ENCODE measurements at regions not wholly inside any gene's neighbourhood (a gene's known extent, or its start where the extent isn't known, plus 50 kb on each side); places are given as distances from the start of the nearest gene placed in this dataset.
"Not testable (repeated sequence)": the region's sequence is repeated elsewhere in the genome, so short reads cannot be mapped to it uniquely, and the experiment has no call there.

- Histone ChIP-seq H3K4me3 (ENCODE audit: insufficient read depth, low read depth, low read length) (no peak overlapping the region), H3K27me3 (ENCODE audit: control insufficient read depth, insufficient read depth, low read length) (no peaks in the 10 kb centered on the region), H3K36me3 (replicated peaks; ENCODE audit: control insufficient read depth, insufficient read depth, low read length) (no peaks in the 10 kb centered on the region)
- no peak for DNase-seq
Observed at GRCh38 chr14:106694638-106695393, 1168.4 kb downstream of the TMEM121 start.

GRCh38 chr14:106698620-106699267, 1172.4 kb downstream of the TMEM121 start:
- not testable (repeated sequence) for H3K36me3 ChIP-seq (replicated peaks; ENCODE audit: control insufficient read depth, insufficient read depth, low read length); H3K4me3 ChIP-seq (ENCODE audit: insufficient read depth, low read depth, low read length); DNase-seq; H3K27me3 ChIP-seq (ENCODE audit: control insufficient read depth, insufficient read depth, low read length)

GRCh38 chr14:106703651-106704050, 1177.3 kb downstream of the TMEM121 start:
- H3K4me3 ChIP-seq (ENCODE audit: insufficient read depth, low read depth, low read length); H3K27me3 ChIP-seq (ENCODE audit: control insufficient read depth, insufficient read depth, low read length); H3K36me3 ChIP-seq (replicated peaks; ENCODE audit: control insufficient read depth, insufficient read depth, low read length); DNase-seq: not testable (repeated sequence)

- H3K36me3 ChIP-seq (replicated peaks; ENCODE audit: control insufficient read depth, insufficient read depth, low read length); DNase-seq; H3K27me3 ChIP-seq (ENCODE audit: control insufficient read depth, insufficient read depth, low read length); H3K4me3 ChIP-seq (ENCODE audit: insufficient read depth, low read depth, low read length): not testable (repeated sequence)
Observed at GRCh38 chr14:106706488-106706887, 1180.1 kb downstream of the TMEM121 start.

- H3K4me3 ChIP-seq (ENCODE audit: insufficient read depth, low read depth, low read length); H3K36me3 ChIP-seq (replicated peaks; ENCODE audit: control insufficient read depth, insufficient read depth, low read length); DNase-seq; H3K27me3 ChIP-seq (ENCODE audit: control insufficient read depth, insufficient read depth, low read length): not testable (repeated sequence)
Observed at GRCh38 chr14:106710187-106710586, 1183.8 kb downstream of the TMEM121 start.

- H3K27me3 ChIP-seq (ENCODE audit: control insufficient read depth, insufficient read depth, low read length); H3K36me3 ChIP-seq (replicated peaks; ENCODE audit: control insufficient read depth, insufficient read depth, low read length); H3K4me3 ChIP-seq (ENCODE audit: insufficient read depth, low read depth, low read length); DNase-seq: not testable (repeated sequence)
Observed at GRCh38 chr14:106712513-106712912, 1186.1 kb downstream of the TMEM121 start.

GRCh38 chr14:106714446-106715428, 1188.4 kb downstream of the TMEM121 start:
- H3K27me3 ChIP-seq (ENCODE audit: control insufficient read depth, insufficient read depth, low read length); H3K36me3 ChIP-seq (replicated peaks; ENCODE audit: control insufficient read depth, insufficient read depth, low read length); H3K4me3 ChIP-seq (ENCODE audit: insufficient read depth, low read depth, low read length); DNase-seq: not testable (repeated sequence)

- H3K4me3 ChIP-seq (ENCODE audit: insufficient read depth, low read depth, low read length); H3K27me3 ChIP-seq (ENCODE audit: control insufficient read depth, insufficient read depth, low read length); H3K36me3 ChIP-seq (replicated peaks; ENCODE audit: control insufficient read depth, insufficient read depth, low read length); DNase-seq: not testable (repeated sequence)
Observed at GRCh38 chr14:106717544-106717943, 1191.2 kb downstream of the TMEM121 start.

GRCh38 chr14:106719880-106720279, 1193.5 kb downstream of the TMEM121 start:
- H3K27me3 ChIP-seq (ENCODE audit: control insufficient read depth, insufficient read depth, low read length); DNase-seq; H3K4me3 ChIP-seq (ENCODE audit: insufficient read depth, low read depth, low read length); H3K36me3 ChIP-seq (replicated peaks; ENCODE audit: control insufficient read depth, insufficient read depth, low read length): not testable (repeated sequence)

- H3K4me3 ChIP-seq (ENCODE audit: insufficient read depth, low read depth, low read length); H3K36me3 ChIP-seq (replicated peaks; ENCODE audit: control insufficient read depth, insufficient read depth, low read length); DNase-seq; H3K27me3 ChIP-seq (ENCODE audit: control insufficient read depth, insufficient read depth, low read length): not testable (repeated sequence)
Observed at GRCh38 chr14:106721926-106722325, 1195.5 kb downstream of the TMEM121 start.

GRCh38 chr14:106722813-106723687, 1196.7 kb downstream of the TMEM121 start:
- H3K4me3 ChIP-seq (ENCODE audit: insufficient read depth, low read depth, low read length); H3K27me3 ChIP-seq (ENCODE audit: control insufficient read depth, insufficient read depth, low read length); DNase-seq; H3K36me3 ChIP-seq (replicated peaks; ENCODE audit: control insufficient read depth, insufficient read depth, low read length): not testable (repeated sequence)

- not testable (repeated sequence) for DNase-seq; H3K27me3 ChIP-seq (ENCODE audit: control insufficient read depth, insufficient read depth, low read length); H3K4me3 ChIP-seq (ENCODE audit: insufficient read depth, low read depth, low read length); H3K36me3 ChIP-seq (replicated peaks; ENCODE audit: control insufficient read depth, insufficient read depth, low read length)
Observed at GRCh38 chr14:106727962-106728361, 1201.6 kb downstream of the TMEM121 start.

GRCh38 chr14:106728611-106729010, 1202.2 kb downstream of the TMEM121 start:
- no peaks in the 10 kb centered on the region for H3K27me3 ChIP-seq (ENCODE audit: control insufficient read depth, insufficient read depth, low read length)
- no peaks in the 10 kb centered on the region for H3K36me3 ChIP-seq (replicated peaks; ENCODE audit: control insufficient read depth, insufficient read depth, low read length)
- no peak for DNase-seq
- no peak overlapping the region for H3K4me3 ChIP-seq (ENCODE audit: insufficient read depth, low read depth, low read length)

- no peak for DNase-seq
- H3K36me3 ChIP-seq (replicated peaks; ENCODE audit: control insufficient read depth, insufficient read depth, low read length), result no peaks in the 10 kb centered on the region
- no peaks in the 10 kb centered on the region for H3K27me3 ChIP-seq (ENCODE audit: control insufficient read depth, insufficient read depth, low read length)
- H3K4me3 ChIP-seq (ENCODE audit: insufficient read depth, low read depth, low read length), result no peak overlapping the region
Observed at GRCh38 chr14:106729551-106729950, 1203.2 kb downstream of the TMEM121 start.
